ENCODE measurements at regions not wholly inside any gene's neighbourhood (a gene's known extent, or its start where the extent isn't known, plus 50 kb on each side); places are given as distances from the start of the nearest gene placed in this dataset.

GRCh38 chr16:85452364-85453193 lies 160.5 kb upstream of the GSE1 start:
- DNase-seq, result no peak

- DNase-seq, result no peak
Measured at GRCh38 chr16:85453194-85453678, 159.9 kb upstream of the GSE1 start.

- DNase-seq, result no peak
Measured at GRCh38 chr16:85453703-85454102, 159.4 kb upstream of the GSE1 start.

GRCh38 chr16:85454171-85454872 lies 158.8 kb upstream of the GSE1 start:
- no peak for DNase-seq

- DNase-seq, result no peak
Measured at GRCh38 chr16:85455534-85455933, 157.6 kb upstream of the GSE1 start.

- no peak for DNase-seq
Measured at GRCh38 chr16:85457366-85457765, 155.8 kb upstream of the GSE1 start.

- peak; percentile 44 for DNase-seq
Measured at GRCh38 chr16:85458968-85459367, 154.2 kb upstream of the GSE1 start.

GRCh38 chr16:85459529-85460251 lies 153.4 kb upstream of the GSE1 start:
- DNase-seq, result no peak

- DNase-seq, result no peak
Measured at GRCh38 chr16:85460252-85461021, 152.7 kb upstream of the GSE1 start.

GRCh38 chr16:85461022-85461813 lies 151.9 kb upstream of the GSE1 start:
- DNase-seq, result peak; percentile 89

- peak; percentile 85 for DNase-seq
Measured at GRCh38 chr16:85461814-85462713, 151.1 kb upstream of the GSE1 start.

- no peak for DNase-seq
Measured at GRCh38 chr16:85462714-85463611, 150.2 kb upstream of the GSE1 start.

- DNase-seq, result no peak
Measured at GRCh38 chr16:85463672-85464382, 149.3 kb upstream of the GSE1 start.

GRCh38 chr16:85464383-85465305 lies 148.5 kb upstream of the GSE1 start:
- no peak for DNase-seq

- DNase-seq, result peak; percentile 33
Measured at GRCh38 chr16:85465328-85466303, 147.5 kb upstream of the GSE1 start.

- DNase-seq, result no peak
Measured at GRCh38 chr16:85466304-85466700, 146.8 kb upstream of the GSE1 start.

- DNase-seq, result no peak
Measured at GRCh38 chr16:85466989-85467388, 146.1 kb upstream of the GSE1 start.
